ENCODE measurements at regions not wholly inside any gene's neighbourhood (a gene's known extent, or its start where the extent isn't known, plus 50 kb on each side); places are given as distances from the start of the nearest gene placed in this dataset.
"Not testable (repeated sequence)": the region's sequence is repeated elsewhere in the genome, so short reads cannot be mapped to it uniquely, and the experiment has no call there.

GRCh38 chr1:164369698-164370365 is 189.2 kb upstream of the PBX1 start:
- DNase-seq (ENCODE audit: low read depth in 2 of 3, low spot score in 2 of 3), result no peak

- no peak for DNase-seq (ENCODE audit: low read depth in 2 of 3, low spot score in 2 of 3)
These were observed 178.1 kb upstream of the PBX1 start for GRCh38 chr1:164380893-164381292.

- DNase-seq (ENCODE audit: low read depth in 2 of 3, low spot score in 2 of 3), result no peak
These were observed 176.6 kb upstream of the PBX1 start for GRCh38 chr1:164382384-164382783.

- DNase-seq (ENCODE audit: low read depth in 2 of 3, low spot score in 2 of 3), result no peak
These were observed 174.7 kb upstream of the PBX1 start for GRCh38 chr1:164384262-164384661.

- no peak for DNase-seq (ENCODE audit: low read depth in 2 of 3, low spot score in 2 of 3)
These were observed 141.8 kb upstream of the PBX1 start for GRCh38 chr1:164417016-164417704.

- no peak for DNase-seq (ENCODE audit: low read depth in 2 of 3, low spot score in 2 of 3)
These were observed 135.8 kb upstream of the PBX1 start for GRCh38 chr1:164423136-164423535.

- DNase-seq (ENCODE audit: low read depth in 2 of 3, low spot score in 2 of 3), result no peak
These were observed 125.7 kb upstream of the PBX1 start for GRCh38 chr1:164433141-164433817.

GRCh38 chr1:164433818-164434170 is 125.2 kb upstream of the PBX1 start:
- no peak for DNase-seq (ENCODE audit: low read depth in 2 of 3, low spot score in 2 of 3)

- no peak for DNase-seq (ENCODE audit: low read depth in 2 of 3, low spot score in 2 of 3)
These were observed 118.8 kb upstream of the PBX1 start for GRCh38 chr1:164440232-164440631.

GRCh38 chr1:164443166-164443565 is 115.8 kb upstream of the PBX1 start:
- no peak for DNase-seq (ENCODE audit: low read depth in 2 of 3, low spot score in 2 of 3)

GRCh38 chr1:164443836-164444235 is 115.1 kb upstream of the PBX1 start:
- no peak for DNase-seq (ENCODE audit: low read depth in 2 of 3, low spot score in 2 of 3)

GRCh38 chr1:164446020-164446419 is 113.0 kb upstream of the PBX1 start:
- DNase-seq (ENCODE audit: low read depth in 2 of 3, low spot score in 2 of 3), result no peak

GRCh38 chr1:164452549-164452948 is 106.4 kb upstream of the PBX1 start:
- DNase-seq (ENCODE audit: low read depth in 2 of 3, low spot score in 2 of 3), result no peak

GRCh38 chr1:164456272-164456671 is 102.7 kb upstream of the PBX1 start:
- DNase-seq (ENCODE audit: low read depth in 2 of 3, low spot score in 2 of 3), result no peak

- DNase-seq (ENCODE audit: low read depth in 2 of 3, low spot score in 2 of 3), result not testable (repeated sequence)
These were observed 99.8 kb upstream of the PBX1 start for GRCh38 chr1:164459176-164459575.

- DNase-seq (ENCODE audit: low read depth in 2 of 3, low spot score in 2 of 3), result no peak
These were observed 93.0 kb upstream of the PBX1 start for GRCh38 chr1:164466001-164466421.

GRCh38 chr1:164466429-164466828 is 92.6 kb upstream of the PBX1 start:
- no peak for DNase-seq (ENCODE audit: low read depth in 2 of 3, low spot score in 2 of 3)

- no peak for DNase-seq (ENCODE audit: low read depth in 2 of 3, low spot score in 2 of 3)
These were observed 88.0 kb upstream of the PBX1 start for GRCh38 chr1:164470996-164471395.

GRCh38 chr1:164472841-164473240 is 86.1 kb upstream of the PBX1 start:
- DNase-seq (ENCODE audit: low read depth in 2 of 3, low spot score in 2 of 3), result no peak

GRCh38 chr1:164473544-164473943 is 85.4 kb upstream of the PBX1 start:
- no peak for DNase-seq (ENCODE audit: low read depth in 2 of 3, low spot score in 2 of 3)

- no peak for DNase-seq (ENCODE audit: low read depth in 2 of 3, low spot score in 2 of 3)
These were observed 83.2 kb upstream of the PBX1 start for GRCh38 chr1:164475834-164476233.

- no peak for DNase-seq (ENCODE audit: low read depth in 2 of 3, low spot score in 2 of 3)
These were observed 81.6 kb upstream of the PBX1 start for GRCh38 chr1:164477343-164477742.
